Fibroblast of lung (primary cell): ENCODE measurements at regions not wholly inside any gene's neighbourhood (a gene's known extent, or its start where the extent isn't known, plus 50 kb on each side); places are given as distances from the start of the nearest gene placed in this dataset.

ENCODE experiments used
- DNase-seq, 2 donors: peaks; one replicate each; pipeline versions ENCODE4 v3.0.0 to v3.0.0-alpha.2; 2010; ENCODE audit warnings: low read depth in 2 of 2
- H2AFZ ChIP-seq: 2 replicates; pipeline ENCODE4 v1.5.1; 2012; ENCODE audit warnings: low read length, control low read depth, inconsistent platforms
- H3K27ac ChIP-seq: 2 replicates; pipeline ENCODE4 v1.5.1; 2011; ENCODE audit warnings: low read length, control low read depth; ENCODE audit not compliant: insufficient read depth
- H3K27me3 ChIP-seq: 2 replicates; pipeline ENCODE4 v1.5.1; 2011; ENCODE audit warnings: mild to moderate bottlenecking, low read length; ENCODE audit not compliant: control insufficient read depth, insufficient read depth
- H3K36me3 ChIP-seq: 2 replicates; pipeline ENCODE4 v1.5.1; 2011; ENCODE audit warnings: low read length; ENCODE audit not compliant: control insufficient read depth, insufficient read depth
- H3K4me1 ChIP-seq: 2 replicates; pipeline ENCODE4 v1.5.1; 2011; ENCODE audit warnings: low read length; ENCODE audit not compliant: control insufficient read depth, insufficient read depth; ENCODE audit errors: extremely low read depth
- H3K4me2 ChIP-seq: 2 replicates; pipeline ENCODE4 v1.5.1; 2011; ENCODE audit warnings: low read length, control low read depth; ENCODE audit not compliant: insufficient read depth; ENCODE audit errors: extremely low read depth
- H3K4me3 ChIP-seq, 4 experiments: fragments of 200-600 bp in 1 of 4; sonication (generic) in 1 of 4; replicated peaks in 1 of 4; 2 replicates each; pipeline ENCODE4 v1.5.1; 2011 to 2016; ENCODE audit warnings: low read length in 4 of 4, low read depth in 3 of 4, mild to moderate bottlenecking in 3 of 4, control low read depth in 2 of 4, inconsistent platforms in 1 of 4, mixed read lengths in 1 of 4; ENCODE audit not compliant: insufficient read depth in 1 of 4; ENCODE audit errors: control extremely low read depth in 1 of 4
- H3K79me2 ChIP-seq: 2 replicates; pipeline ENCODE4 v1.5.1; 2012; ENCODE audit warnings: mild to moderate bottlenecking, low read length, inconsistent platforms; ENCODE audit not compliant: control insufficient read depth, insufficient read depth
- H3K9ac ChIP-seq: 2 replicates; pipeline ENCODE4 v1.5.1; 2011; ENCODE audit warnings: mild to moderate bottlenecking, low read length, control low read depth; ENCODE audit not compliant: insufficient read depth
- H3K9me3 ChIP-seq: 2 replicates; pipeline ENCODE4 v1.5.1; 2012; ENCODE audit warnings: low read depth, low read length; ENCODE audit not compliant: control insufficient read depth, insufficient read depth
- H4K20me1 ChIP-seq: 2 replicates; pipeline ENCODE4 v1.5.1; 2011; ENCODE audit warnings: low read length; ENCODE audit not compliant: control insufficient read depth, insufficient read depth; ENCODE audit errors: extremely low read depth
- CTCF ChIP-seq, 2 donors: IDR thresholded peaks in 1 of 2; conservative IDR thresholded peaks in 1 of 2; 1 replicate in 1 of 2; 2 replicates in 1 of 2; pipeline ENCODE4 v1.5.1; 2011 to 2012; ENCODE audit warnings: low read length in 2 of 2, control low read depth in 1 of 2, inconsistent platforms in 1 of 2, low read depth in 1 of 2, mild to moderate bottlenecking in 1 of 2
- EZH2 ChIP-seq: IDR thresholded peaks from 2 replicates; pipeline ENCODE4 v1.5.1; 2012; ENCODE audit warnings: low read length, control low read depth, mild to moderate bottlenecking; ENCODE audit errors: missing control alignments

- no peaks in the 10 kb centered on the region for H3K79me2 ChIP-seq
- no peaks in the 10 kb centered on the region for H3K9me3 ChIP-seq
- no peak overlapping the region for H2AFZ ChIP-seq
- H4K20me1 ChIP-seq: no peaks in the 10 kb centered on the region
- peak in 1 of 2 donors; percentile 49 for DNase-seq
- no peak overlapping the region for H3K27ac ChIP-seq
- peaks cover 6% of the 10 kb centered on the region for H3K4me1 ChIP-seq
- H3K9ac ChIP-seq: no peak overlapping the region
- no peaks in the 10 kb centered on the region for H3K27me3 ChIP-seq
- no peak overlapping the region for H3K4me3 ChIP-seq
- TF ChIP-seq EZH2: no peak
- TF ChIP-seq CTCF (conservative IDR thresholded peaks at IDR 0.05 in 1 of 2, IDR thresholded peaks at IDR 0.05 in 1 of 2; ENCODE audit: low read depth in 1 of 2, low read length in 2 of 2): no peak
- no peaks in the 10 kb centered on the region for H3K36me3 ChIP-seq
- H3K4me2 ChIP-seq: no peak overlapping the region
Measured at GRCh38 chr21:28239340-28239739, 753.3 kb downstream of the LTN1 start.

GRCh38 chr21:28237661-28238060, 755.0 kb downstream of the LTN1 start:
- Histone ChIP-seq H3K27ac (no peak overlapping the region), H3K4me2 (no peak overlapping the region), H3K4me3 (no peak overlapping the region), H3K27me3 (no peaks in the 10 kb centered on the region), H3K79me2 (no peaks in the 10 kb centered on the region), H3K4me1 (peaks cover 6% of the 10 kb centered on the region), H3K9me3 (no peaks in the 10 kb centered on the region), H3K36me3 (no peaks in the 10 kb centered on the region), H3K9ac (no peak overlapping the region), H2AFZ (no peak overlapping the region), H4K20me1 (no peaks in the 10 kb centered on the region)
- TF ChIP-seq CTCF (conservative IDR thresholded peaks at IDR 0.05 in 1 of 2, IDR thresholded peaks at IDR 0.05 in 1 of 2; ENCODE audit: low read depth in 1 of 2, low read length in 2 of 2): no peak
- TF ChIP-seq EZH2: no peak
- no peak for DNase-seq

- Histone ChIP-seq H3K36me3 (no peaks in the 10 kb centered on the region), H3K4me1 (peaks cover 7% of the 10 kb centered on the region), H3K27me3 (no peaks in the 10 kb centered on the region), H3K79me2 (no peaks in the 10 kb centered on the region), H3K27ac (no peak overlapping the region), H4K20me1 (no peaks in the 10 kb centered on the region), H3K9me3 (no peaks in the 10 kb centered on the region), H3K9ac (no peak overlapping the region), H3K4me2 (no peak overlapping the region), H2AFZ (no peak overlapping the region), H3K4me3 (no peak overlapping the region)
- TF ChIP-seq EZH2 (no peak), CTCF (conservative IDR thresholded peaks at IDR 0.05 in 1 of 2, IDR thresholded peaks at IDR 0.05 in 1 of 2; ENCODE audit: low read depth in 1 of 2, low read length in 2 of 2) (peak in 1 of 2 donors; percentile 5)
- DNase-seq: no peak
Measured at GRCh38 chr21:28235169-28235895, 757.3 kb downstream of the LTN1 start.
